NT2/D1 (cell line): ENCODE measurements at regions not wholly inside any gene's neighbourhood (a gene's known extent, or its start where the extent isn't known, plus 50 kb on each side); places are given as distances from the start of the nearest gene placed in this dataset.

Source experiments
- DNase-seq: peaks from one replicate; pipeline ENCODE4 v3.0.0-alpha.2; 2011; ENCODE audit warnings: low read depth, low spot score
- H3K27me3 ChIP-seq: 2 replicates; pipeline ENCODE4 v1.6.0; 2011; ENCODE audit warnings: mild to moderate bottlenecking; ENCODE audit not compliant: insufficient read length, insufficient read depth
- H3K36me3 ChIP-seq: 2 replicates; pipeline ENCODE4 v1.6.1; 2011; ENCODE audit warnings: mild to moderate bottlenecking, low read length, mixed read lengths; ENCODE audit not compliant: insufficient read depth, insufficient read length
- H3K4me1 ChIP-seq: 2 replicates; pipeline ENCODE4 v1.5.1; 2011; ENCODE audit not compliant: insufficient read depth, insufficient read length
- H3K4me3 ChIP-seq: 2 replicates; pipeline ENCODE4 v1.5.1; 2011; ENCODE audit warnings: low read depth; ENCODE audit not compliant: insufficient read length
- H3K9ac ChIP-seq: 2 replicates; pipeline ENCODE4 v1.6.0; 2011; ENCODE audit warnings: low read depth; ENCODE audit not compliant: insufficient read length
- H3K9me3 ChIP-seq: 2 replicates; pipeline ENCODE4 v1.5.1; 2011; ENCODE audit warnings: mild to moderate bottlenecking, low read length; ENCODE audit not compliant: insufficient read depth
- SUZ12 ChIP-seq: IDR thresholded peaks from 2 replicates; pipeline ENCODE4 v1.6.1; 2011; ENCODE audit not compliant: insufficient read length, insufficient read depth; ENCODE audit errors: extremely low read depth
- YY1 ChIP-seq: IDR thresholded peaks from 2 replicates; pipeline ENCODE4 v1.6.1; 2011; ENCODE audit not compliant: insufficient read length, insufficient read depth
- ZNF274 ChIP-seq: IDR thresholded peaks from 2 replicates; pipeline ENCODE4 v1.6.1; 2011; ENCODE audit warnings: mild to moderate bottlenecking, low read depth, low read length

DNA sequence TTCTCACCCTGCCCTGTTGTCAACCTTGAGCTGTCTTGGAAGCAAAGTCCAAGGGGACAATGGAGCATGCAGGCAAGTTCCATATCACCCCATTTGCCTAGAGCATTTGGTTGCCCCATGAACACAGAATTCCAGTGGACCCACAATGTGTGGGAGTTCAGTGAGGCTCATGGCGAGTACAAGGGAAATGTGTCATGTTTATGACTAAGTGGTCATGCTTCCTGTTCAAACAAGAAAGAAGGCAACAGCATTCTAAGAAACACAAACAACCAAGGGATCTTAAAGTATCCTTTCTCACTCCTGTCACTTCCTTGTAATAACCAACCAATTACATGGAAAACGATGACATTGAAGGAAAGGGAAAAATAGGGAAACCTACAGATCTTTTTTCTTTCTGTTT lies 513.0 kb downstream of the INHBA start:
- TF ChIP-seq ZNF274 (no peak), YY1 (no peak), SUZ12 (no peak)
- H3K4me1 ChIP-seq = no peaks in the 10 kb centered on the region
- no peak for DNase-seq
- H3K9me3 ChIP-seq = no peaks in the 10 kb centered on the region
- H3K27me3 ChIP-seq = no peaks in the 10 kb centered on the region
- no peaks in the 10 kb centered on the region for H3K36me3 ChIP-seq
- H3K4me3 ChIP-seq = no peak overlapping the region
- no peak overlapping the region for H3K9ac ChIP-seq

DNA sequence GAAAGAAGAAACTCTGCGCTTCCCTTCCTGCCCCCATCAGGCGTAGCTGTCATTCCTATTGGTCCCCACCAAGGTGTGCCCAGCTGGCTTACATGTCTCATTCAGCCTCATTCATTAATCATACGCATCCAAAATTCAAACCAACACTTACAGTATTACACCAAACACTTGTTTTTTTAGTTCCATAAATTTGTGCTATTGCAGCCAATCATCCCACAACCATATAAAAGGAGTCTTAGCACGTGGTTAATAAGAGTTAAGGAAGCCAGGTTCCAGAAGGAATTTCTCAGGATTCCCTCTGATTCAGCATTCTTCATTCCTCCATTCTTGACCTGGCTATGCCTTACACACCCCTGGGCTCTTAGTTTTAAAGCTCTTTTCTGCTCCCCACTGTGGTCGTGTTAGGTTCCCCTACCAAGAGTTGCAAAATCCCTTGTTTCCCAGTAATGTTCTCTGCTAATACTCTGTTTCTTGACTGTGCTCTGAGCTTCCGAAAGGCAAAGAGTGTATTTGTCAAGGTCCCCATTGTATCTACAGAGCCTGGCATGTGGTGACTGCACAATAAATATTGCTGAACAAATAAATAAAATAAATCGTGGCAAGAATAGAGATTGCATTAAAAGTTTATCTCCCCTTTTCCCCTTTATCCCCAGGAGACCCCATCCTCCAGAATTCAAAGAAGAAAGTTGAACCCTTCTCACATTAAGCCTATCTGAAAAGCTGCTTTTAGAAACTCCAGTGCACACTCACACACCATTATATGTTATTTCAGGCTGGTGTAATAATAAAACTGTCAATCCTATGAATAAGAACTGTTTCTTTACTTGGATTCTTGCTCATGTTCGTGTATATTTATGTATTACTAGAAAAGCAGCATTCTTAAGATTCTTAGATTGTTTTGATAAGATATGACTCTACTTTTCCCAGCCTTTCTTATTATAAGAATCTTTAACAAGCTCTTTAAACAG lies 514.4 kb downstream of the INHBA start:
- TF ChIP-seq SUZ12 = no peak
- no peak for TF ChIP-seq YY1
- TF ChIP-seq ZNF274 = no peak
- no peaks in the 10 kb centered on the region for H3K4me1 ChIP-seq

DNA sequence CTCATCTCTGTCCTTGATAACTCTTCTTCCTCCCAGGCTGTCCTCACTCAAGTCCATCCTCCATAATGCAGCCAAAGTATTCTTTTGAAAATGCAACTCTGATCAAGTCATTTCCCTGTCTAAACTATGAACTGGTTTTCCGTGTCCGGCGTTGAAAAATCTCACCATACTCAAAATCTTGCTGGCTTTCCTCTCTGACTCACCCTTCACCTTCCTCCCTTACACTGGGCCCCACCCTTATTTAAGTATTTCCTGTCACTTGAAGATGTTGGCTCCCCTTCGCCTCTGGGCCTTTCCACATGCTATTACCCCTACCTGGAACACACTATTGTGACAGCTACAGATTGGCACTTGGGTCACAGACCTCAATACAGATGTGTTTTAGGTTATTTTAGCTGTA lies 515.6 kb downstream of the INHBA start:
- Histone ChIP-seq H3K9me3 (no peaks in the 10 kb centered on the region), H3K4me1 (no peaks in the 10 kb centered on the region), H3K36me3 (no peaks in the 10 kb centered on the region), H3K9ac (no peak overlapping the region), H3K4me3 (no peak overlapping the region), H3K27me3 (no peaks in the 10 kb centered on the region)
- TF ChIP-seq ZNF274 (no peak), SUZ12 (no peak), YY1 (no peak)
- no peak for DNase-seq

More for the DNA sequence above, 514.4 kb downstream of the INHBA start:
- no peak overlapping the region for H3K9ac ChIP-seq
- no peak overlapping the region for H3K4me3 ChIP-seq
- no peak for DNase-seq
- H3K27me3 ChIP-seq = no peaks in the 10 kb centered on the region
- H3K9me3 ChIP-seq = no peaks in the 10 kb centered on the region
- H3K36me3 ChIP-seq = no peaks in the 10 kb centered on the region

DNA sequence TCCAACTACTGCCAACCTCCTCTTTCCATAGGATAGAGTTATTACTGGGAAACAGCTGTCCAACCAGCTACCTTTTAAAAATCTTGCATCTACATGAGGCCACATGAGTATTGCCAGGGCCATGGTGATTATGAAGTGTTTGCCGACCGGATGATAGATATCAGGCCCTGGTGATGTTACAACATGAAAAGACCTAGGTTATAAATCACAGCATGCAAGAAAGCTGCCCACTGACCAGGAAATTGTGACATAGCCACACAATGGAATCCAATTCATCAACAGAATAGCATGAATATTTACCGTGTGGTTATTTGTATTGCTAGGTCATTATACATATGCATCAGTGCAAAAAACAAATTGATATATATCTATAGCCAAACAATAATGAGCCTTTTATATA lies 517.0 kb downstream of the INHBA start:
- no peaks in the 10 kb centered on the region for H3K9me3 ChIP-seq
- TF ChIP-seq ZNF274 (no peak), SUZ12 (no peak), YY1 (no peak)

DNA sequence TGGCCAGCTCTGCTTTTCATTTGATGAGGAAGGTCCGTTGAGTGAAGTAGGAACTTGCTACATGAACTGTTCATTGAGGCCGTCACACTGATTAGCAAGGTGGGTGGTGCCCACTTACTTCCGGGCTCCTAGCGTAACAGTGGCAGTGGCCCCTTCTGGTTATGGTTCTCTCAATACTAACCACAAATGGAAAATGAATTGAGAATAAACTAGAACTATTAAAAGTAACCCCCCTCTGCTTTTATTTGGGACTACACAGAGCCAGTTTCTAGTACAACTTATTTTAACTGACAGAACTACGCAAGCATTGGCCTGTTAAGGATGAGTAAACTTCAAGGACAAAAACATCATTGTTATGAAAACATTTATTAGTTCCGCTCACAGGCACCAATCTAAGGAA lies 519.1 kb downstream of the INHBA start:
- TF ChIP-seq ZNF274 (no peak), SUZ12 (no peak), YY1 (no peak)
- Histone ChIP-seq H3K4me1 (no peaks in the 10 kb centered on the region), H3K9me3 (no peaks in the 10 kb centered on the region), H3K36me3 (no peaks in the 10 kb centered on the region), H3K4me3 (no peak overlapping the region), H3K9ac (no peak overlapping the region), H3K27me3 (no peaks in the 10 kb centered on the region)
- DNase-seq = no peak

More for the DNA sequence above, 517.0 kb downstream of the INHBA start:
- DNase-seq = no peak
- Histone ChIP-seq H3K4me1 (no peaks in the 10 kb centered on the region), H3K9ac (no peak overlapping the region), H3K27me3 (no peaks in the 10 kb centered on the region), H3K36me3 (no peaks in the 10 kb centered on the region), H3K4me3 (no peak overlapping the region)

DNA sequence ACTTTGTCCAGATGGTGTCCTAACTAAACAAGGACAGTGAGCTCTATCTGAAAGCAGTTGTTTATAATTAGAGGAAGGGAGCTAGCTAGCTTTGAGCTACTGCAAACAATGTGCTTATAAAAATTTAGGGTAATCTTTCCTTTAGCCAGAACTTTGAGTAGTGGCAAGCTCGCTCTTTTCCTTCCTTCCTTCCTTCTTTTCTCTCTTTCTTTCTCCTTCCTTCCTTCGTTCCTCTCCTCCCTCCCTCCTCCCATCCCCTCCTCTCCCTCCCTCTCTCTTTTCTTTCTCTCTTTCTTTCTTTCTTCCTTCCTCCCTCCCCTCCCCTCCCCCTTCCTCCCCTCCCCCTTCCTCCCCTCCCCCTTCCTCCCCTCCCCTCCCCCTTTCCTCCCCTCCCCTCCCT lies 520.1 kb downstream of the INHBA start:
- Histone ChIP-seq H3K4me1 (no peaks in the 10 kb centered on the region), H3K9me3 (no peaks in the 10 kb centered on the region), H3K36me3 (no peaks in the 10 kb centered on the region), H3K27me3 (no peaks in the 10 kb centered on the region), H3K9ac (no peak overlapping the region), H3K4me3 (no peak overlapping the region)
- DNase-seq = no peak
- no peak for TF ChIP-seq YY1
- no peak for TF ChIP-seq ZNF274
- TF ChIP-seq SUZ12 = no peak

DNA sequence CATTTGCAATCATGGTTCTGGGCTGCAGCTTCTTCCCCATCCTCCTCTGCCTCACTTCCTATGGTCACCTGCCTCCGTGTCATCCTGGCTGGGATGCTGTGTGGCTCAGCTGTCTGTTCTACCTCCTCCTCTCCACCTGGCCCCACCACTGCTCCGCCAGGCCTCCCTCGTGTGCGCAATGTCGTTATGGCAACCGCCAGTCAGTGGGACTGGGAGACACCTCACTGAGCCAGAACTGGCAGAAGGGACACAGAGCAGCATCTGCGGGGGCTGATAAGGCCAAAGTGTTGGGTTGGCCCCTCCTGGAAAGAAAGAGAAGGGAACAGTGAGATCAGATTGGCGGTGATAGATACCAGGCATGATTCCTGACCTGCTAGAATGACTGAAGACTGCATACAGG lies 527.5 kb downstream of the INHBA start:
- TF ChIP-seq ZNF274 (no peak), SUZ12 (no peak), YY1 (no peak)

More for the DNA sequence above, 527.5 kb downstream of the INHBA start:
- no peak overlapping the region for H3K4me3 ChIP-seq
- H3K36me3 ChIP-seq = no peaks in the 10 kb centered on the region
- no peaks in the 10 kb centered on the region for H3K9me3 ChIP-seq
- no peaks in the 10 kb centered on the region for H3K27me3 ChIP-seq
- no peak overlapping the region for H3K9ac ChIP-seq
- H3K4me1 ChIP-seq = no peaks in the 10 kb centered on the region
- no peak for DNase-seq
